WTC11 (cell line): ENCODE measurements at regions not wholly inside any gene's neighbourhood (a gene's known extent, or its start where the extent isn't known, plus 50 kb on each side); places are given as distances from the start of the nearest gene placed in this dataset.

ENCODE experiments used
- ATAC-seq: fragments of 200-7000 bp; cut with Tn5 transposase; 2 replicates; pipeline ENCODE4 v1.10.0; 2021; ENCODE audit warnings: mild to moderate bottlenecking, moderate library complexity
- CTCF ChIA-PET: fragments of 300-600 bp; sonication (Branson Sonifier 250); formaldehyde crosslinking; loops from one replicate; lab custom pipeline; 2021; ENCODE audit warnings: antibody characterized with exemption; lab: Charles Lee
- POLR2A ChIA-PET: fragments of 350-600 bp; sonication (Branson Sonifier 250); formaldehyde crosslinking; loops from one replicate; lab custom pipeline; 2021; ENCODE audit warnings: antibody characterized with exemption; lab: Charles Lee
- DNase-seq: peaks from one replicate; pipeline ENCODE4 v3.0.0; 2021; ENCODE audit warnings: low spot score
- H3K27ac Mint-ChIP-seq: 2 replicates; pipeline ENCODE4 v1.8.0; 2021; ENCODE audit warnings: mixed read lengths
- H3K27me3 Mint-ChIP-seq: 2 replicates; pipeline ENCODE4 v1.8.0; 2021; ENCODE audit warnings: low read depth, mild to moderate bottlenecking, moderate library complexity, mixed read lengths
- H3K36me3 Mint-ChIP-seq: 2 replicates; pipeline ENCODE4 v1.8.0; 2021; ENCODE audit warnings: mixed read lengths
- H3K4me1 Mint-ChIP-seq: 2 replicates; pipeline ENCODE4 v1.8.0; 2022; ENCODE audit warnings: mixed read lengths
- H3K4me3 Mint-ChIP-seq: 2 replicates; pipeline ENCODE4 v1.8.0; 2021; ENCODE audit warnings: mild to moderate bottlenecking, moderate library complexity, mixed read lengths
- H3K9me3 Mint-ChIP-seq: 2 replicates; pipeline ENCODE4 v1.8.0; 2021; ENCODE audit warnings: mixed read lengths
- ELF4 ChIP-seq: sonication (generic); formaldehyde crosslinking; IDR thresholded peaks from 2 replicates; pipeline ENCODE4 v1.8.1; 2022; ENCODE audit warnings: low read depth, mild to moderate bottlenecking, moderate library complexity, missing genetic modification reagents
- ESRRA ChIP-seq: sonication (generic); formaldehyde crosslinking; IDR thresholded peaks from 2 replicates; pipeline ENCODE4 v1.8.1; 2022; ENCODE audit warnings: mild to moderate bottlenecking, missing genetic modification reagents, borderline replicate concordance
- FOXP1 ChIP-seq: sonication (generic); formaldehyde crosslinking; IDR thresholded peaks from 2 replicates; pipeline ENCODE4 v1.8.0; 2022; ENCODE audit warnings: missing genetic modification reagents, mild to moderate bottlenecking, moderate library complexity, borderline replicate concordance
- GRHL2 ChIP-seq: fragments of 250-450 bp; sonication (Bioruptor Pico); IDR thresholded peaks from 2 replicates; pipeline ENCODE4 v1.8.0; 2022; ENCODE audit warnings: mild to moderate bottlenecking, moderate library complexity; ENCODE audit not compliant: insufficient replicate concordance, severe bottlenecking
- IRF2 ChIP-seq: sonication (generic); formaldehyde crosslinking; IDR thresholded peaks from 2 replicates; pipeline ENCODE4 v1.8.0; 2022; ENCODE audit warnings: low read depth, missing genetic modification reagents, borderline replicate concordance
- NFE2L1 ChIP-seq: sonication (generic); formaldehyde crosslinking; IDR thresholded peaks from 2 replicates; pipeline ENCODE4 v1.8.1; 2023; ENCODE audit warnings: missing genetic modification reagents
- PRRX2 ChIP-seq: fragments of 250-450 bp; sonication (Bioruptor Pico); IDR thresholded peaks from 2 replicates; pipeline ENCODE4 v1.8.0; 2021; ENCODE audit warnings: mild to moderate bottlenecking
- SP1 ChIP-seq: sonication (generic); formaldehyde crosslinking; conservative IDR thresholded peaks from 2 replicates; pipeline ENCODE4 v1.8.1; 2022; ENCODE audit warnings: missing genetic modification reagents
- TEAD4 ChIP-seq: sonication (generic); formaldehyde crosslinking; IDR thresholded peaks from 2 replicates; pipeline ENCODE4 v1.8.0; 2022; ENCODE audit warnings: mild to moderate bottlenecking, missing genetic modification reagents
- ZNF232 ChIP-seq: sonication (generic); formaldehyde crosslinking; IDR thresholded peaks from 2 replicates; pipeline ENCODE4 v1.8.0; 2022; ENCODE audit warnings: mild to moderate bottlenecking, missing genetic modification reagents
- TF ChIP-seq, protein P1 (sequence below): sonication (generic); formaldehyde crosslinking; IDR thresholded peaks from 2 replicates; pipeline ENCODE4 v1.8.0; 2022; ENCODE audit warnings: mild to moderate bottlenecking, missing genetic modification reagents
- TF ChIP-seq, protein P2 (sequence below): fragments of 200-600 bp; IDR thresholded peaks from 2 replicates; pipeline ENCODE4 v1.8.0; 2022; ENCODE audit warnings: antibody characterized with exemption
- TF ChIP-seq, protein P3 (sequence below): sonication (generic); formaldehyde crosslinking; conservative IDR thresholded peaks from 2 replicates; pipeline ENCODE4 v1.8.1; 2022; ENCODE audit warnings: mild to moderate bottlenecking, missing genetic modification reagents
- TF ChIP-seq, protein P4 (sequence below): fragments of 250-450 bp; sonication (Bioruptor Pico); IDR thresholded peaks from 2 replicates; pipeline ENCODE4 v1.8.0; 2021; ENCODE audit warnings: mild to moderate bottlenecking
- TF ChIP-seq, protein P5 (sequence below): sonication (generic); formaldehyde crosslinking; IDR thresholded peaks from 2 replicates; pipeline ENCODE4 v1.8.0; 2023; ENCODE audit warnings: missing genetic modification reagents, mild to moderate bottlenecking, borderline replicate concordance
- TF ChIP-seq, protein P6 (sequence below): fragments of 250-450 bp; sonication (Bioruptor Pico); IDR thresholded peaks from 2 replicates; pipeline ENCODE4 v1.9.0; 2021; ENCODE audit warnings: moderate library complexity, mild to moderate bottlenecking, inconsistent platforms, borderline replicate concordance
- TF ChIP-seq, protein P7 (sequence below): fragments of 250-450 bp; sonication (Bioruptor Pico); IDR thresholded peaks from 2 replicates; pipeline ENCODE4 v1.9.0; 2021; ENCODE audit warnings: mild to moderate bottlenecking, borderline replicate concordance

DNA sequence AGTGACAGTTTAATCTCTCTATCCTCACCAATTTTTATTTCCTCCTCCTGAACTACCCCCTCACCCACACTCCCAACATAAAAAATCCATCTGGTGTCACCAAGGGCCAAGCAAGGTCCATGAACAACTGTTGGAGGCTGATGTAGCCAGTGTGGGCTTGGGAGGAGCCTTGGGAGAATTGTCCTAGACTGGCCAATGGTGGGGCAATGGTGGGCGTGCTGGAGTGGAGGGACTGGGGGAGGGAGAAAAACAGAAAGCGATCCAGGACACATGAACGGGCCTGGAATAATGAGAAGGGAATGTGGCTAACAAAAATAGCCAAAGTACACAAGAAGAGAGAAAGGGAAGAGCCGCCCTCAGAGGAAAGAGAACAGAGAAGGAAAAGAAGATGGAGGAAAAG lies 272.6 kb downstream of the ENC1 start:
- Mint-ChIP-seq H3K4me3 (no peak overlapping the region), H3K9me3 (peaks cover 12% of the 10 kb centered on the region), H3K27ac (no peak overlapping the region), H3K27me3 (no peaks in the 10 kb centered on the region), H3K36me3 (no peaks in the 10 kb centered on the region), H3K4me1 (peaks cover 19% of the 10 kb centered on the region)
- POLR2A ChIA-PET, result no interaction called here
- CTCF ChIA-PET, result interaction anchor here (0.7 kb wide), 1 partner anchor 273 kb away, joined by 4 read pairs; the partner anchor contains the start of gene ENC1
- no peak for TF ChIP-seq ESRRA (CRISPR knock-in tag)
- TF ChIP-seq, protein P1, sequence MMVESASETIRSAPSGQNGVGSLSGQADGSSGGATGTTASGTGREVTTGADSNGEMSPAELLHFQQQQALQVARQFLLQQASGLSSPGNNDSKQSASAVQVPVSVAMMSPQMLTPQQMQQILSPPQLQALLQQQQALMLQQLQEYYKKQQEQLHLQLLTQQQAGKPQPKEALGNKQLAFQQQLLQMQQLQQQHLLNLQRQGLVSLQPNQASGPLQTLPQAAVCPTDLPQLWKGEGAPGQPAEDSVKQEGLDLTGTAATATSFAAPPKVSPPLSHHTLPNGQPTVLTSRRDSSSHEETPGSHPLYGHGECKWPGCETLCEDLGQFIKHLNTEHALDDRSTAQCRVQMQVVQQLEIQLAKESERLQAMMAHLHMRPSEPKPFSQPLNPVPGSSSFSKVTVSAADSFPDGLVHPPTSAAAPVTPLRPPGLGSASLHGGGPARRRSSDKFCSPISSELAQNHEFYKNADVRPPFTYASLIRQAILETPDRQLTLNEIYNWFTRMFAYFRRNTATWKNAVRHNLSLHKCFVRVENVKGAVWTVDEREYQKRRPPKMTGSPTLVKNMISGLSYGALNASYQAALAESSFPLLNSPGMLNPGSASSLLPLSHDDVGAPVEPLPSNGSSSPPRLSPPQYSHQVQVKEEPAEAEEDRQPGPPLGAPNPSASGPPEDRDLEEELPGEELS, result no peak
- no peak for TF ChIP-seq IRF2
- TF ChIP-seq, protein P2, sequence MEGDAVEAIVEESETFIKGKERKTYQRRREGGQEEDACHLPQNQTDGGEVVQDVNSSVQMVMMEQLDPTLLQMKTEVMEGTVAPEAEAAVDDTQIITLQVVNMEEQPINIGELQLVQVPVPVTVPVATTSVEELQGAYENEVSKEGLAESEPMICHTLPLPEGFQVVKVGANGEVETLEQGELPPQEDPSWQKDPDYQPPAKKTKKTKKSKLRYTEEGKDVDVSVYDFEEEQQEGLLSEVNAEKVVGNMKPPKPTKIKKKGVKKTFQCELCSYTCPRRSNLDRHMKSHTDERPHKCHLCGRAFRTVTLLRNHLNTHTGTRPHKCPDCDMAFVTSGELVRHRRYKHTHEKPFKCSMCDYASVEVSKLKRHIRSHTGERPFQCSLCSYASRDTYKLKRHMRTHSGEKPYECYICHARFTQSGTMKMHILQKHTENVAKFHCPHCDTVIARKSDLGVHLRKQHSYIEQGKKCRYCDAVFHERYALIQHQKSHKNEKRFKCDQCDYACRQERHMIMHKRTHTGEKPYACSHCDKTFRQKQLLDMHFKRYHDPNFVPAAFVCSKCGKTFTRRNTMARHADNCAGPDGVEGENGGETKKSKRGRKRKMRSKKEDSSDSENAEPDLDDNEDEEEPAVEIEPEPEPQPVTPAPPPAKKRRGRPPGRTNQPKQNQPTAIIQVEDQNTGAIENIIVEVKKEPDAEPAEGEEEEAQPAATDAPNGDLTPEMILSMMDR, result no peak
- TF ChIP-seq, protein P3, sequence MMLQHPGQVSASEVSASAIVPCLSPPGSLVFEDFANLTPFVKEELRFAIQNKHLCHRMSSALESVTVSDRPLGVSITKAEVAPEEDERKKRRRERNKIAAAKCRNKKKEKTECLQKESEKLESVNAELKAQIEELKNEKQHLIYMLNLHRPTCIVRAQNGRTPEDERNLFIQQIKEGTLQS, result no peak
- TF ChIP-seq, protein P4, sequence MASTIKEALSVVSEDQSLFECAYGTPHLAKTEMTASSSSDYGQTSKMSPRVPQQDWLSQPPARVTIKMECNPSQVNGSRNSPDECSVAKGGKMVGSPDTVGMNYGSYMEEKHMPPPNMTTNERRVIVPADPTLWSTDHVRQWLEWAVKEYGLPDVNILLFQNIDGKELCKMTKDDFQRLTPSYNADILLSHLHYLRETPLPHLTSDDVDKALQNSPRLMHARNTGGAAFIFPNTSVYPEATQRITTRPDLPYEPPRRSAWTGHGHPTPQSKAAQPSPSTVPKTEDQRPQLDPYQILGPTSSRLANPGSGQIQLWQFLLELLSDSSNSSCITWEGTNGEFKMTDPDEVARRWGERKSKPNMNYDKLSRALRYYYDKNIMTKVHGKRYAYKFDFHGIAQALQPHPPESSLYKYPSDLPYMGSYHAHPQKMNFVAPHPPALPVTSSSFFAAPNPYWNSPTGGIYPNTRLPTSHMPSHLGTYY (CRISPR knock-in tag), result no peak
- ATAC-seq, result no peak
- DNase-seq, result no peak

DNA sequence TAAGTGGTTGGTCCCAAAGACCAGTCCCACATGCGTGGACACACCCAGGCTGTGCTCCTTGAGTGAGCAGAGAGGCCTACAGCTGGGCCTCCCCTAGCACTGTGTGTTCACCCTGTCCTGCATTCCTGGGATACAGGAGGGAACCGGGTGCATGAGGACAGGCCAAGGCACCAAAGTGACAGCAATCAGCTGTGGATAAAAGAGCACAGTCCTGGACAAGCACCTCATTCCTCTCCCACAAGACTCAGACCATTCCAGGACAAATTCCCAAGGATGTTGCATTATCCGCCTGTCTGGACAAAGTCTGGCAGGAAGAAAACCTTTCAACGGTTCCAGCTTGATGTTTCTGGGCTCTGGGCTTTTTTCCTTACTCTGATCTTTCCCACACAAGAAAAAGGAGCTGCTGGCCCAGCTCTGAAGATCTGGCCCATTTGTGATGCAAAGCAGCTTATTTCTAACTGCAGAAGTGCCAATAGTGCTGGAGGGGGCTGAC lies 273.2 kb downstream of the ENC1 start:
- CTCF ChIA-PET, result interaction anchor here (0.7 kb wide), 1 partner anchor 273 kb away, joined by 4 read pairs; the partner anchor contains the start of gene ENC1
- Mint-ChIP-seq H3K4me1 (peaks cover 19% of the 10 kb centered on the region), H3K27me3 (no peaks in the 10 kb centered on the region), H3K4me3 (no peak overlapping the region), H3K27ac (no peak overlapping the region), H3K9me3 (peaks cover 12% of the 10 kb centered on the region), H3K36me3 (no peaks in the 10 kb centered on the region)
- no peak for DNase-seq
- no peak for ATAC-seq
- POLR2A ChIA-PET, result no interaction called here
- TF ChIP-seq PRRX2 (CRISPR knock-in tag) (no peak), TEAD4 (CRISPR knock-in tag) (no peak), ZNF232 (no peak), FOXP1 (CRISPR knock-in tag) (no peak), SP1 (CRISPR knock-in tag) (no peak), ELF4 (CRISPR knock-in tag) (no peak), GRHL2 (CRISPR knock-in tag) (no peak), IRF2 (no peak), NFE2L1 (no peak)
- TF ChIP-seq, protein P5, sequence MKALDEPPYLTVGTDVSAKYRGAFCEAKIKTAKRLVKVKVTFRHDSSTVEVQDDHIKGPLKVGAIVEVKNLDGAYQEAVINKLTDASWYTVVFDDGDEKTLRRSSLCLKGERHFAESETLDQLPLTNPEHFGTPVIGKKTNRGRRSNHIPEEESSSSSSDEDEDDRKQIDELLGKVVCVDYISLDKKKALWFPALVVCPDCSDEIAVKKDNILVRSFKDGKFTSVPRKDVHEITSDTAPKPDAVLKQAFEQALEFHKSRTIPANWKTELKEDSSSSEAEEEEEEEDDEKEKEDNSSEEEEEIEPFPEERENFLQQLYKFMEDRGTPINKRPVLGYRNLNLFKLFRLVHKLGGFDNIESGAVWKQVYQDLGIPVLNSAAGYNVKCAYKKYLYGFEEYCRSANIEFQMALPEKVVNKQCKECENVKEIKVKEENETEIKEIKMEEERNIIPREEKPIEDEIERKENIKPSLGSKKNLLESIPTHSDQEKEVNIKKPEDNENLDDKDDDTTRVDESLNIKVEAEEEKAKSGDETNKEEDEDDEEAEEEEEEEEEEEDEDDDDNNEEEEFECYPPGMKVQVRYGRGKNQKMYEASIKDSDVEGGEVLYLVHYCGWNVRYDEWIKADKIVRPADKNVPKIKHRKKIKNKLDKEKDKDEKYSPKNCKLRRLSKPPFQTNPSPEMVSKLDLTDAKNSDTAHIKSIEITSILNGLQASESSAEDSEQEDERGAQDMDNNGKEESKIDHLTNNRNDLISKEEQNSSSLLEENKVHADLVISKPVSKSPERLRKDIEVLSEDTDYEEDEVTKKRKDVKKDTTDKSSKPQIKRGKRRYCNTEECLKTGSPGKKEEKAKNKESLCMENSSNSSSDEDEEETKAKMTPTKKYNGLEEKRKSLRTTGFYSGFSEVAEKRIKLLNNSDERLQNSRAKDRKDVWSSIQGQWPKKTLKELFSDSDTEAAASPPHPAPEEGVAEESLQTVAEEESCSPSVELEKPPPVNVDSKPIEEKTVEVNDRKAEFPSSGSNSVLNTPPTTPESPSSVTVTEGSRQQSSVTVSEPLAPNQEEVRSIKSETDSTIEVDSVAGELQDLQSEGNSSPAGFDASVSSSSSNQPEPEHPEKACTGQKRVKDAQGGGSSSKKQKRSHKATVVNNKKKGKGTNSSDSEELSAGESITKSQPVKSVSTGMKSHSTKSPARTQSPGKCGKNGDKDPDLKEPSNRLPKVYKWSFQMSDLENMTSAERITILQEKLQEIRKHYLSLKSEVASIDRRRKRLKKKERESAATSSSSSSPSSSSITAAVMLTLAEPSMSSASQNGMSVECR (CRISPR knock-in tag), result no peak
- TF ChIP-seq, protein P2, result no peak
- TF ChIP-seq, protein P6, sequence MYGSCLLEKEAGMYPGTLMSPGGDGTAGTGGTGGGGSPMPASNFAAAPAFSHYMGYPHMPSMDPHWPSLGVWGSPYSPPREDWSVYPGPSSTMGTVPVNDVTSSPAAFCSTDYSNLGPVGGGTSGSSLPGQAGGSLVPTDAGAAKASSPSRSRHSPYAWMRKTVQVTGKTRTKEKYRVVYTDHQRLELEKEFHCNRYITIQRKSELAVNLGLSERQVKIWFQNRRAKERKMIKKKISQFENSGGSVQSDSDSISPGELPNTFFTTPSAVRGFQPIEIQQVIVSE (CRISPR knock-in tag), result no peak
- TF ChIP-seq, protein P7, sequence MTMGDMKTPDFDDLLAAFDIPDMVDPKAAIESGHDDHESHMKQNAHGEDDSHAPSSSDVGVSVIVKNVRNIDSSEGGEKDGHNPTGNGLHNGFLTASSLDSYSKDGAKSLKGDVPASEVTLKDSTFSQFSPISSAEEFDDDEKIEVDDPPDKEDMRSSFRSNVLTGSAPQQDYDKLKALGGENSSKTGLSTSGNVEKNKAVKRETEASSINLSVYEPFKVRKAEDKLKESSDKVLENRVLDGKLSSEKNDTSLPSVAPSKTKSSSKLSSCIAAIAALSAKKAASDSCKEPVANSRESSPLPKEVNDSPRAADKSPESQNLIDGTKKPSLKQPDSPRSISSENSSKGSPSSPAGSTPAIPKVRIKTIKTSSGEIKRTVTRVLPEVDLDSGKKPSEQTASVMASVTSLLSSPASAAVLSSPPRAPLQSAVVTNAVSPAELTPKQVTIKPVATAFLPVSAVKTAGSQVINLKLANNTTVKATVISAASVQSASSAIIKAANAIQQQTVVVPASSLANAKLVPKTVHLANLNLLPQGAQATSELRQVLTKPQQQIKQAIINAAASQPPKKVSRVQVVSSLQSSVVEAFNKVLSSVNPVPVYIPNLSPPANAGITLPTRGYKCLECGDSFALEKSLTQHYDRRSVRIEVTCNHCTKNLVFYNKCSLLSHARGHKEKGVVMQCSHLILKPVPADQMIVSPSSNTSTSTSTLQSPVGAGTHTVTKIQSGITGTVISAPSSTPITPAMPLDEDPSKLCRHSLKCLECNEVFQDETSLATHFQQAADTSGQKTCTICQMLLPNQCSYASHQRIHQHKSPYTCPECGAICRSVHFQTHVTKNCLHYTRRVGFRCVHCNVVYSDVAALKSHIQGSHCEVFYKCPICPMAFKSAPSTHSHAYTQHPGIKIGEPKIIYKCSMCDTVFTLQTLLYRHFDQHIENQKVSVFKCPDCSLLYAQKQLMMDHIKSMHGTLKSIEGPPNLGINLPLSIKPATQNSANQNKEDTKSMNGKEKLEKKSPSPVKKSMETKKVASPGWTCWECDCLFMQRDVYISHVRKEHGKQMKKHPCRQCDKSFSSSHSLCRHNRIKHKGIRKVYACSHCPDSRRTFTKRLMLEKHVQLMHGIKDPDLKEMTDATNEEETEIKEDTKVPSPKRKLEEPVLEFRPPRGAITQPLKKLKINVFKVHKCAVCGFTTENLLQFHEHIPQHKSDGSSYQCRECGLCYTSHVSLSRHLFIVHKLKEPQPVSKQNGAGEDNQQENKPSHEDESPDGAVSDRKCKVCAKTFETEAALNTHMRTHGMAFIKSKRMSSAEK (CRISPR knock-in tag), result no peak
